DOHH2 (cell line): ENCODE measurements at regions not wholly inside any gene's neighbourhood (a gene's known extent, or its start where the extent isn't known, plus 50 kb on each side); places are given as distances from the start of the nearest gene placed in this dataset.

Experiments used
- EZH2phosphoT487 ChIP-seq: fragments of 200-600 bp; sonication (generic); IDR thresholded peaks from 2 replicates; pipeline ENCODE4 v1.6.1; 2017; ENCODE audit warnings: borderline replicate concordance, mild to moderate bottlenecking, antibody characterized with exemption, low read length, moderate library complexity, mixed read lengths
- TF ChIP-seq, protein P1 (sequence below): fragments of 200-600 bp; sonication (generic); IDR thresholded peaks from one replicate; pipeline ENCODE4 v1.5.1; 2014; ENCODE audit warnings: antibody characterized with exemption, mild to moderate bottlenecking, low read depth, low read length; ENCODE audit not compliant: poor library complexity, severe bottlenecking

DNA sequence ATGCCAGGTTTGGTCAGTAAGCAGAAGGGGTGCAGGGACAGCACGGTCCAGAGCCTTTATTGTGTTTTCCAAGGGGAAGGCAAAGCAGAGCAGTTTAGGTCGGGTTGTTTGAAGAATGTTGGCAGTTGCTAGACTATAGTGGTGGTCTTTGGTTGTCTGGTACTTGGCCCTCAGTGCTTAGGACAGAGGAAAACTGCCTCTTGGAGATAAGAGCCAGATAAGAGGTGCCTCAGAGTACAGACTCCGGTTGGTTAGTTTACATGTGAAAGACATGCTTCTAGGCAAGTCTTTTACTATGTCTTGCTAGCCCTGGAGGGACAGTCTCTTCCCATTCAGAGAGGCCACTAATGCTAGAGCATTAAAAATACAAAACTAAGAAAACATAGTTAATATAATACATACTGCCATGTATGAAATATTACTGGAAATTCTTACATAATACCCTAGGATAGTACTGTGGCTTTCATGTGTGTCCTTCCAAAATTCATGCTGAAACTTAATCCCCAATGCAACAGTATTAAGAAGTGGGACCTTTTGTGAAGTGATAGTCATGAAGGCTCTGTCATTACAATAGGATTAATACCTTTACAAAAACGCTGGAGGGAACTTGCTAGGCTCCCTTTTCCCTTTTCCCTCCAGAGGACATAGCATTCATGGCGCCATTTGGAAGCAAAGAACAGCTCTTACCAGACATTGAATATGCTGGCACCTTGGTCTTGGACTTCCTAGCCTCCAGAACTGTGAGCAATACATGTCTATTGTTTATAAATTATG is 280.4 kb downstream of the TMEM167A start:
- TF ChIP-seq, protein P1, sequence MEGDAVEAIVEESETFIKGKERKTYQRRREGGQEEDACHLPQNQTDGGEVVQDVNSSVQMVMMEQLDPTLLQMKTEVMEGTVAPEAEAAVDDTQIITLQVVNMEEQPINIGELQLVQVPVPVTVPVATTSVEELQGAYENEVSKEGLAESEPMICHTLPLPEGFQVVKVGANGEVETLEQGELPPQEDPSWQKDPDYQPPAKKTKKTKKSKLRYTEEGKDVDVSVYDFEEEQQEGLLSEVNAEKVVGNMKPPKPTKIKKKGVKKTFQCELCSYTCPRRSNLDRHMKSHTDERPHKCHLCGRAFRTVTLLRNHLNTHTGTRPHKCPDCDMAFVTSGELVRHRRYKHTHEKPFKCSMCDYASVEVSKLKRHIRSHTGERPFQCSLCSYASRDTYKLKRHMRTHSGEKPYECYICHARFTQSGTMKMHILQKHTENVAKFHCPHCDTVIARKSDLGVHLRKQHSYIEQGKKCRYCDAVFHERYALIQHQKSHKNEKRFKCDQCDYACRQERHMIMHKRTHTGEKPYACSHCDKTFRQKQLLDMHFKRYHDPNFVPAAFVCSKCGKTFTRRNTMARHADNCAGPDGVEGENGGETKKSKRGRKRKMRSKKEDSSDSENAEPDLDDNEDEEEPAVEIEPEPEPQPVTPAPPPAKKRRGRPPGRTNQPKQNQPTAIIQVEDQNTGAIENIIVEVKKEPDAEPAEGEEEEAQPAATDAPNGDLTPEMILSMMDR: no peak
- TF ChIP-seq EZH2phosphoT487: no peak
